GM12801 (cell line): ENCODE measurements at regions not wholly inside any gene's neighbourhood (a gene's known extent, or its start where the extent isn't known, plus 50 kb on each side); places are given as distances from the start of the nearest gene placed in this dataset.

Source experiments
- TF ChIP-seq, protein P1 (sequence below): IDR thresholded peaks from one replicate; pipeline ENCODE4 v1.5.1; 2011; ENCODE audit warnings: control low read depth; ENCODE audit not compliant: insufficient read length; ENCODE audit errors: extremely low read depth

DNA sequence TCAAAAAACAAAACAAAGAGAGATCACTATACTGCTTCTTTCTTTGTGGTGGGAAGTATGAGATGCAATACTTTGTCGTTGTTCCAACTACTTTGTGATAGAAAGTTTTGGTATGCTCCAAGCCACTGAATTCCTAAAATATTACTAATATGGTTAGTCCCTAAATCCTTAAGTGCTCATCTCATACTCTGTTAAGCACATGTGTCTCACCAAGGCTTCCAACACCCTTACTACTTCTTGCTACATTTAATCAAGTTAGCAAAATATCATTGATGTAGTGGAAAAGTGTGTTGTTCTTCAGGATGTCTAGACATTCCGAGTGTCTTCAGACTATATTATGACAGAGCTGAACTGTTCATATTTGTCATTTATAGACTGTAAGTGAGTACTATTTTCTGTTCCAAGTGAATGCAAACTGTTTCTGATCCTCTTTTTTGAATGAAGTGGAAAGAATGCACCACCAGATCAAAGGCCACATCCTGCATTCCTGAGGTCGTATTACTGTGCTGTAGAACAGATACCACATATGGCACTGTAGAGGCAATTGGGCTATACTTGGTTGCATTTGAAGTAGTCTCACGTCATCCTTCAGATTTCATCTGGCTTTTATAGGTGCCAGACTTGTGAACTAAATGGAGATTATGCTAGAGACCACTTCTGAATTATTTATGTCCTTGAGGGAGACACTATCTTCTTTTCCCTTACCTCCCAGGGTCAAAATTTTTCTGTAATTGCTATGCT lies 298.4 kb upstream of the ZNF521 start:
- TF ChIP-seq, protein P1, sequence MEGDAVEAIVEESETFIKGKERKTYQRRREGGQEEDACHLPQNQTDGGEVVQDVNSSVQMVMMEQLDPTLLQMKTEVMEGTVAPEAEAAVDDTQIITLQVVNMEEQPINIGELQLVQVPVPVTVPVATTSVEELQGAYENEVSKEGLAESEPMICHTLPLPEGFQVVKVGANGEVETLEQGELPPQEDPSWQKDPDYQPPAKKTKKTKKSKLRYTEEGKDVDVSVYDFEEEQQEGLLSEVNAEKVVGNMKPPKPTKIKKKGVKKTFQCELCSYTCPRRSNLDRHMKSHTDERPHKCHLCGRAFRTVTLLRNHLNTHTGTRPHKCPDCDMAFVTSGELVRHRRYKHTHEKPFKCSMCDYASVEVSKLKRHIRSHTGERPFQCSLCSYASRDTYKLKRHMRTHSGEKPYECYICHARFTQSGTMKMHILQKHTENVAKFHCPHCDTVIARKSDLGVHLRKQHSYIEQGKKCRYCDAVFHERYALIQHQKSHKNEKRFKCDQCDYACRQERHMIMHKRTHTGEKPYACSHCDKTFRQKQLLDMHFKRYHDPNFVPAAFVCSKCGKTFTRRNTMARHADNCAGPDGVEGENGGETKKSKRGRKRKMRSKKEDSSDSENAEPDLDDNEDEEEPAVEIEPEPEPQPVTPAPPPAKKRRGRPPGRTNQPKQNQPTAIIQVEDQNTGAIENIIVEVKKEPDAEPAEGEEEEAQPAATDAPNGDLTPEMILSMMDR, result no peak

DNA sequence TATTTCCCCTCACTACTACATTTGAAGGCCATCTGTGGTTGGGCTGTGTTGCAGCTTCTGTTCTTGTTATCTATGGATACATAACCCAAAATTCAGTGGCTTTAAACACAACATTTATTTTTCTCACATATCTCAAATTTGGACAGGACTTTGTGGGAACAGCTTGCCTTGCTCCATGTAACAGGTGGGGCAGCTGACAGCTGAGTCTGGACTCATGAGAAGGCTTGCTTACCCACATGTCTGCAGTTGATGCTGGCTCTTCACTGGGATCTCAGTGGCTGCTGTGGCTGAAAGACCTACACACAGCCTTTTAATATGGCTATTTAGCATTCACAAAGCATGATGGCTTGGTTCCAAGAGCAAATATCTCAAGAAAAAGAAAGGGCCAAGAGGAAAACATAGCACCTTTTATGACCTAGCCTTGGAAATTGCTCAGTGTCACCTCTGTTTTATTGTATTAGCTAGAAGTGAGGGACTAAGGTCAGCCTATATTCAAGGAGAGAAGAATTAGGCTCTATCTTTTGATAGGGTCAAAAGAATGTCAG lies 296.8 kb upstream of the ZNF521 start:
- TF ChIP-seq, protein P1, result no peak

DNA sequence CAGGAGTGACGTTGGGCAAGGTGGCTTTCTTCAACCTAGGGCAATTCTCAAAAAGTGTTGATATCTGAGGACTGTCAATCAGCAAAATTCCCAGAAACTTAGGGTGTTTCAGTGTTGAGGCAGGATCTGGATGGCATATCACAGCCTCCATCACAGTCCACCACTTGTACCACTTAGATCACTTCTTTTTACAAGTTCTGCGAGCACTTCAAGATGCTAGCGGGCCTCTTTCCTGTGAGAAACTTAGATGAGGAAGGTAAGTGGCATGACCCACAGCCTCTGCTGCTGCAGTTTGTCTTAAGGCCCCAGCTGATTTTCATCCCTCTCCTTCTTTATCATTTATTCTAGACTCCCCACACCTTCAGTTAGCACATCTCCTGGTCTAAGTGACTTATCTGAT lies 295.4 kb upstream of the ZNF521 start:
- TF ChIP-seq, protein P1, result no peak

DNA sequence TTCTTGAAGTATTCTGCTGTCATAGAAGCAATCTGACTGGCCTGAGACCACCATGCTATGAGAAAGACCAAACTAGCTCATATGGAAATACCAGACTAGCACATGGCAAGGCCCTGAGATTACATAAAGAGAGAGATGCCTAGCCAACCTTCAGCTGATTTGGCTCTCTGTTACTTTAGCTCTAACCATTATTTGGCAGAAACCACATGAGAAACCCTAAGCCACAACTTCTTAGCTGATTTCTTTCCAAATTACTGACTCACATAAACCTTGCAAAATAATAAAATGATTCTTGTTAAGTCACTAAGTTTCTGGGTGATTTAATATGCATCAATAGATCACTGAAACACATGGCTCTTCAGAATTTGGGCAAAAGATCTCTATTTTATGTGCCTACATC lies 295.0 kb upstream of the ZNF521 start:
- TF ChIP-seq, protein P1, result no peak

DNA sequence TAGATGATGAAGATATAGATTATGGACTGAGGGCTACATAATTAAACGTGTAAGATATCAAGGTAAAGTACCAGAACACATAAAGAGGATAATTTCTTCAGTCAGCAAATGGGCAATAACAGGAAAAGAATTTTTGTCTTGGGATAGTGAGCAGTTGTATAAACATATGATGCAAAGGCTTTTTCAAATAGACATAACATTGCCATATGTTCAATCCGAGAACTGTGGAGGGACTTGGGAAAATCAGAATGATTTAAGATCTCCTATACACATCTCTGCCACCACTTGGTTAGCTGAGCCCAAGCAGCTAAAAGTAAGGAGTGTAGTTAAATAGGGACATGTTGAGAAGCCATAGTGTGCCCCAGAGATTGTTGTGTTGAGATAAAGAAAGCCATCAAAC lies 287.6 kb upstream of the ZNF521 start:
- TF ChIP-seq, protein P1, result no peak

DNA sequence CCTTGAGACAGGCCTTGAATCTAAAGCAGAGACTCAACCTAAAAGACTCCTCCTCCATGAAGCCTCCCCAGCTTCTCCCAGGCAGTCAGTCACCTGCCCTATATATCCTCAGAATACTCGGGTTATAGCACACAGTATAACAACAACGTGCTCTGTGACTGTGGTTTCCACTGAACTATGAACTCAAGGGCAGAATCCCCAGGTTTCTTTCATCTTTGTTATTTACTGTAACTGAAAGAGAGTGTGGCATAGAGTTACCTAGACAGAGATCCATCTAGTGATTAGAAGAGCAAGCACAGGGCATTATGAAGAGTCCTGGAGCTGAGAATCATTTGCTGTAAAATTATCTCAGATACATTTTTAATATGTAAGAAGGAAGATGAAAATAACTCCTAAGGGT lies 281.6 kb upstream of the ZNF521 start:
- TF ChIP-seq, protein P1, result no peak

DNA sequence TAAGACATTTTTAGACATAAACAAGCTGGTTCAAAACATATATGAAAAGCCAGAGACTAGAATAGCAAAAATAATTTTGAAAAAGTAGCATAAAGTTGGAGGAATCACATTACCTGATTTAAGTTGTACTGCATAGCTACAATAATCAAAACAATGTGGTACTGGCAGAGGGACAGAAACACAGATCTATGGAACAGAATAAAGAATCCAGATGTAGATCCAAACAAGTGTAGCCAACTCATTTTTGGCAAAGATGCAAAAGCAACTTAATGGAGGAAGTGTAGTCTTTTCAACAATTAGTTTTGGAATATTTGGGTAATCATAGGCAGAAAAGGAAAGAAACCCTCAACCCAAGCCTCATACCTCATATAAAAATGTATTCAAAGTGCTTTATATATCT lies 278.7 kb upstream of the ZNF521 start:
- TF ChIP-seq, protein P1, result no peak
